ENCODE measurements at regions not wholly inside any gene's neighbourhood (a gene's known extent, or its start where the extent isn't known, plus 50 kb on each side); places are given as distances from the start of the nearest gene placed in this dataset.
"Not testable (repeated sequence)": the region's sequence is repeated elsewhere in the genome, so short reads cannot be mapped to it uniquely, and the experiment has no call there.

DNA sequence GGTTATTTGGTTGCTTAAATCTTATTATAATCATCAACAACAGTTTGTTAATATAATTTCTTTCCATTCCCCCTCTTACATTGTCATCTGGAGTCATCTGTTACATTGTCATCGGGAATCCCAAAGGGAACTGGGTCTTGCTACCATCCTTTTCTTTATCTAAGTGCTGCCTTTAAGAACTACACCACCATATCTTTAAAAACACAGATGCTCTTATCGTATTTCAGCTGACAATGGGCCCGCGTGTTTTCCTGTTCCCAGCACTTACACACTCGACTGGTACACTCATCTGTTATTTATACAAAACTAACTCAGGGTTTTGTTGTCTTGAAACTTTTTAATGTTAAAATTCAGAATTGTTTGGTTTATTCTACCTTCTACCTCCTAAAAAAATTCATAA, 256.2 kb upstream of the MGMT start:
- DNase-seq, result no peak

DNA sequence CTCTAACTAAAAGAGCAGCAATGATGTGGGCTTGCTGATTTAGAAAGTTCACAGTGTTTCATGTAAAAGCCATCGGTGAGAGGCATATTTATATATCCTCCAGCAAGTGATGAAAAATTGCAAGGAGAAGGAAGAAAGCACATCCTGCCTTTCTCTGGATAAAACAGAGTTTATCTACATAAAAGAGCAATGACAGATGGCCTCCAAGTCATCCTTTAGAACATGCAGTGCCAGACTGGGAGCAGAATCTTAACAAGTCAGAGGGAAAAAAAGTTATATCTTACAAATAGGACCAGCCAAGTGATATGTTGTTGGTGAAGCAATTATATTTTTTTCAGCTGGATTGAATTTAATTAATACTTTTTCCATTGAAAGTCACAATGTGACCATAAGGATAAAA, 253.8 kb upstream of the MGMT start:
- DNase-seq, result no peak

DNA sequence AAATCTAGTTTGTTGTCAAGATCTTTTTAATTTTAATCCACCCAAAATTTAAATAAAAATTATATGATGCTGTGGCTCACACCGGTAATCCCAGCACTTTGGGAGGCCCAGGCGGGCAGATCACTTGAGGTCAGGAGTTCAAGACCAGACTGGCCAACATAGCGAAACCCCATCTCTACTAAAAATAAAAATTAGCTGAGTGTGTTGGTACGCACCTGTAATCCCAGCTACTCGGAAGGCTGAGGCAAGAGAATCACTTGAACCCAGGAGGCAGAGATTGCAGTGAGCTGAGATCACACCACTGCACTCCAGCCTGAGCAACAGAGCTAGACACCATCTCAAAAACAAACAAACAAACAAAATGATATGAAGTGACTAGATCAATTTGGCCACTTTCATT, 253.0 kb upstream of the MGMT start:
- not testable (repeated sequence) for DNase-seq

DNA sequence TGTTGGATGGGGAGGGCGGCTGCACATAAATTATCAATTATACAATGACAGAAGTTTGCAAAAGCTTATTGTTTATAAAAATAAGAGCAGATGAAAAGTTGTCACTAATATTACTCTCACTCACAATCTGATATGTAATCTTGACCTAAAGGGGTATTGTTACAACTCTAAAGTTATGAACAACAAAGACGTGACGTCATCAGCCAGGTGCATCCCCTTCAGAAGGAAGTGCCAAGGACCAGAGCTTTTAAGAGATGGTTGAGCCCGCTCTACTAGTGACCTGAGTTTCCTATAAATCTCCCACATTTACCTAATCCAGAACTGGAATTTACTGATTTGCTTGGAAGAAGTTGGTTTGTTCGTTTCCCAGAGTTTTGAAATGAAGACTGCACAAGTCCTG, 247.7 kb upstream of the MGMT start:
- DNase-seq, result no peak

DNA sequence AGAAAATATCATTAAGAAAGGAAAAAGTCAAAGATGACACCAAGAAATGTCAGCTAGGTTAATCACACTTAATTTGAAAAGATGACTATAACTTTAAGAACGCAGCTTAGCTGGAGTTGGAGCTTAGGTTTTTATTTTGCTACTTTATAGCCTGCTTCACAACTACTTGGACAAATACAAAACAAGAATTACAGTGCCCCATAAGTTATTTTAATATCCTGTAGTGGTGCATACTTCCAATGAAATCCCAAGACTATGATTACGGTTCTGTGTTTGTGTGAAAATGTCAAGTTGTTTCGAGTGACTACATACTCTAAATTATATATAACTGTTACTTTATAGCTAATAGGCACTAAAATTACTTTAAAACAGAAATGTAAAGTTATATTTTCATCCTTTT, 244.6 kb upstream of the MGMT start:
- no peak for DNase-seq

DNA sequence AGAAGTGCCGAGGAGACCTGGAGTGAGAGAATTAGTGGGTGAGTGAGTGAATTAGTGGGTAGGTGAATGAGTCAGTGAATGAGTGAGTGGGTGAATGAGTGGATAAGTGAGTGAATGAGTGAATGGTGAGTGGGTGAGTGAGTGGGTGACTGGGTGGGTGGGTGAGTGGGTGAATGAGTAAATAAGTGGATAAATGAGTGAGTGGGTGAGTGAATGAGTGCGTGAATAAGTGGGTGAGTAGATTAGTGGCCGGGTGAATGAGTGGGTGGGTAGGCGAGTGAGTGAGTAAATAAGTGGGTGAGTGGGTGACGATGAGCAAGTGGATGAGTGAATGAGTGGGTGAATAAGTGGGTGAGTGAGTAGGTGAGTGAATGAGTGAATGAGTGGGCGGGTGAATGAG, 243.7 kb upstream of the MGMT start:
- DNase-seq, result no peak

DNA sequence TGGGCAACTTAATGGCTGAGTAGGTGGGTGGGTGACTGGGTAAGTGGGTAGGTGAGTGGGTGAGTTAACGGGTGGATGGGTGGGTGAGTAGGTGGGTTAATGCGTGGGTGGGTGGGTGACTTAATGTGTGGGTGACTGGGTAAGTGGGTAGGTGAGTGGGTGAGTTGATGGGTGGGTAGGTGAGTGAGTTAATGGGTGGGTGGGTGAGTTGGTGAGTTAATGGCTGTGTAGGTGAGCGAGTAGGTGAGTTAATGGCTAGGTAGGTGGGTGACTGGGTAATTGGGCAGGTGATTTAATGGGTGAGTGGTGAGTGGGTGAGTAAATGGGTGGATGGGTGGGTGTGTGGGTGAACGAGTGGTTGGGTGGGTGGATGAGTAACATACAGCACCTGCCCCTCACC, 243.0 kb upstream of the MGMT start:
- DNase-seq, result no peak

DNA sequence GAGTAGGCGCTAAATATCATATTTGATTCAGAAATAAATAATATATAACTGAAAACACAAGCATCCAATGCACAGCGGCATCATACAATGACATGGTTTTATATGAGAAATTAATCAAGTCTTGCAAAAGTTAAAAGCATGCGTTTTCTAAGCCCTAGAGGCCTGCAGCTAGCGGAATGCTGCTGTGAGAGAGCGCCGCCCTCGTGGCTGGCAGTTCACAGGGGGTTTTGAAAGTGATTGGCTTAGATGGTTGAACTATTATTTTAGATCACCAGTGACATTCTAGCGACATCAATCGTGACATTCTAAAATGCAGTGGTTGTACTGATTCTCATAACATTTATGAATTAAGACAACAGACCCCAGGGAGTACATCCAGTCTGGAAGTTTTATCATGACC, 235.2 kb upstream of the MGMT start:
- DNase-seq, result no peak

DNA sequence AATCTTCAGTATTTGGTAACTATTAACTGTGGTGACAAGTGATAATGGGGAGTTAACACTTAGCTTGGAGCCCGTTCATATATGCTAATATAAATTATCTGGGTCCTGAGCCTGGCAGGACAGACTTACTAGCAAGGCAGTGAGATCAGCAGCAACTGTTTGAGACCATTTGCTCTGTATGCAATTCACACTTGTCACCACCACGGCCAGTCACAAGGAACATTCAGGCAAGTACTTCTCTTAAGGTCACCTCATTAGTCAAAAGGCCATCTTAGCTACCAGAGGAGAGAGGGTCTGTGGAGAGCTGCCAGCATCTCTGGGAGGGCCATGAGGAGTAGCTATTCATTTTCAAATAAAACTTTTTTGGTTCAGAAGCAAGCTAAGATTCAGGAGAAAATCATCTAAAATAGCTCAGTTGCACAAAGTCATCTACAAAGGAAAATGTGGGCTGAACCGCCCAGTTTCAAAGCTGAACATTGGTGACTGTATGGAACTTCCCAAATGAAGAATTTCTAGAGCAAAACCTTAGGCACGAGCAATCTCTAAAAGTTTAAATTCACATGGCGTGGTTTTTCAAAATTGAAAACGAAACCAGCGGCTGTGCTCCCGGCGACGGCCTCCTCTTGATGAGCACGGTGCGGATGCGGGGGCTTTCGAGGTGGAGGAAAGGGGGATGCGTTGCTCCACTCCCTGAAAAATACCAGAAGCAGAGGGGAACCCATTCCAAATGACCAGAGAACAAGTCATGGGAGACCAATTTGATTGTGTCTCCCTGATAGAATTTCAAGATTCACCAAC, 233.5 kb upstream of the MGMT start:
- no peak for DNase-seq

DNA sequence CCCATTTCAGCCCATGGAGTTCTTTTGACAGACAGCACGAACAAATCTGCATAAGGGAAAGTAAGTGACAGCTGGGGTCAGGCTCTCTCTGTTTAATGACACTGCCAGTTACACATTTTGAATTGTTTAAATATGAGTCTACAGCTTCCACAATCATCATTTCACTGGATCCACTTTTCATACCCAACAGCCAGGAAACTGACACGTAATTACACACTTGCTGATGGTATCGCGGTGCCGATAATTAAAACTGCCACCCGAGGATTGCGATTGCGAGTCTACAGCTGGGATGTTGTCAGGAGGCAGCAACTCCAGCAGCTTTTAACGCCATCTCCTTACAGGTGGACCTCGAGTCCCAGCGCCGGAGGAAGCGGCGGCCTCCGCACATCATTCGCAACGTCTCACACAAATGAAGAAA, 230.8 kb upstream of the MGMT start:
- DNase-seq, result no peak

DNA sequence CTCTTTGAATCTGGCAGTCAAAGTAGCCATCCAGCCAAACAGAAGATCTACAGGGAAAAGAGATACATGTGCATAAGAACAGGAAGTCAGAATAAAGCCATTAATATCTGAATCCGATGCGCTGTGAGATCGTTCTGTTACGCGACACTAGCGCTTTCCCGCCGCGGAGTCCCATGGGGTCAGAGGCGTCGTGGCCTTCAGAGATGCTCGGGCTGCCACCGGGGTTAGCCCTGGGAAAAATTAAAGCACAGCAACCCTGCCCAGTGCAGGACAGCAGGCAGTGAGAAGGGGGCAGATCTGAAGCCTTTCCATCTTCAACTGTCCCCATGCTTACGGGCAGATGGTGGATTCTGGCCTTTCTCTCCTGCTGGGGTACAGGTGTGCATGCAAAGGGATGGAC, 225.6 kb upstream of the MGMT start:
- DNase-seq, result no peak

DNA sequence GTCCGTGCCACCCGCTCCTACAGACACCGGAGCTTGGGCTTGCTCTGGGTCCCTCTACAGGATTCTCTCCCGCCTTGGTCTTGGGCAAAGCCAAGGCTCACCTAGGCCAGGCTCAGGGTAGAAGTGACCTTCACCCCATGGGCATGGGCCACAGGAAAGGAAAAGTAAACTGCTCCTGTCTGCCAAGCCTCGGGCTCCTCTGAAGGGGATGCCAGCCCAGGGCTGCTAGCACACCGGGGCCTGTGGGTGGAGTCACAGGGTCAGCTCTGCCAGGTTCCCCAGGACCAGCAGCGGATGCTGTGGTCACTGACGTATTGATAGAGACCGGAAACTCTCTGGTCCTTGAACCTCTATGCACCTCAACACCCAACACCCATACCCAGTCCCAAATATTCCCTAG, 222.7 kb upstream of the MGMT start:
- no peak for DNase-seq

DNA sequence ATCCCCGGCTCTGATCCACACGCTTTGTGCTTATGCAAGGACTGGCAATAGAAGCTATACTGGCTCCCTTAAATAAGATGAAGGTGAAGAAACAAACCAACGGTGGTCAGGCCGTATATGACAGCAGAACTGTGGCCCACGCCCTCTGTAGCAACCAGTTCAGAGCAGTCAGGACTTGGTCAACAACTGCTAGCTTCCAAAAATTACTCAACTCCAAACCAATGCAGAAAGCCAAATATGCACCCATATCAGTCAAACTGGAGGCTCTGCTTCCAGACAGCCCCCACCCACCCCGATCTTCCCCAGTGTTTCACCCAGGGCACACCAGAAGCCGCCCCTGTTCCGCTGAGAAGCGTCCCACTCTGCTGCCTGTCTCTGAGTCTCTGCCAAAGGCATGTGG, 222.3 kb upstream of the MGMT start:
- DNase-seq, result no peak

DNA sequence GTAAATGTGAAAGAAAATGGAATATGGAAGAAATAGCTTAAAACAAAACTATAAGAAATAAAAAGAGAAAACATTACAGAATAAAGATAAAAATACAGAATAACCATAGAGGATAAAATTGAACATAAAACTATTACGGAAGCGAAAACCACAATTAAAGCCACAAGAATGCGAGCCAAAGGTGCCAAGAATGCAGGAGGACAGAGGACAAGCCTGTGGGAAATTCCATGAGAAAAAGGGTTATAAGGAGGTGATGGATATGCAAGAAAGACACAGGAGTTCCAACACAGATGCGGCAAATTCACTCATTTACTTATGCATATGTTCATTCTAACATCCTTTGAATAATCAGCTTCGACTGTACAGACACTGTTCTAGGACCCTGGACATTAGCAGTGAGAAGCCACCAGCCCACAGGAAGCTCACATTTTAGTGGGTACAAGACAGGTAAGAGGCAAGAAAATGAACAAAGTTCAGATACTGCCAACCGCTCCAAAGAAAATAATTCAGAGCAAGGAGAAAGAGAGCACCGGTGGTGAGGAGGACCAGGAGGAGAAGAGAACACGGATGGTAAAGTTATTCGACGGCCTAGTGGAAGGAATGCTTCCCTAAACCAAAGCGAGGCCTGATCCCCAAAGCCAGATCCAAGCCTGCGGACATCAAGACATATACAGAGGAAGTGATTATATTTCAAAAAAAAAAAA, 213.7 kb upstream of the MGMT start:
- DNase-seq, result no peak

DNA sequence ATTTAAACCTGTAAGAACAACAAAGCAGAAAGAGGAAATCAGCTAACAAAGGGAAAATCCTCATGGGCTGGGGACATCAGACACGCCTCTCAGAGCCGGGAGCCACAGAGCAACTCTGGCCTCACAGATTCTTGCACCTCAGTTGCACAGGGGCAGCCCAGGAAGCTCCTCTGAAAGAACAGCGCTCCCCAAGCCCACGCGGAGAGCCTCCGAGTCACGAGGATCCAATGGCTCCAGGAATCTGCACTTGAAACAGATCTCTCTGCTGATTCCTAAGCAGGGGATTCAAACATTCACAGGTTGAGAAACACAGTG, 213.2 kb upstream of the MGMT start:
- DNase-seq, result no peak

DNA sequence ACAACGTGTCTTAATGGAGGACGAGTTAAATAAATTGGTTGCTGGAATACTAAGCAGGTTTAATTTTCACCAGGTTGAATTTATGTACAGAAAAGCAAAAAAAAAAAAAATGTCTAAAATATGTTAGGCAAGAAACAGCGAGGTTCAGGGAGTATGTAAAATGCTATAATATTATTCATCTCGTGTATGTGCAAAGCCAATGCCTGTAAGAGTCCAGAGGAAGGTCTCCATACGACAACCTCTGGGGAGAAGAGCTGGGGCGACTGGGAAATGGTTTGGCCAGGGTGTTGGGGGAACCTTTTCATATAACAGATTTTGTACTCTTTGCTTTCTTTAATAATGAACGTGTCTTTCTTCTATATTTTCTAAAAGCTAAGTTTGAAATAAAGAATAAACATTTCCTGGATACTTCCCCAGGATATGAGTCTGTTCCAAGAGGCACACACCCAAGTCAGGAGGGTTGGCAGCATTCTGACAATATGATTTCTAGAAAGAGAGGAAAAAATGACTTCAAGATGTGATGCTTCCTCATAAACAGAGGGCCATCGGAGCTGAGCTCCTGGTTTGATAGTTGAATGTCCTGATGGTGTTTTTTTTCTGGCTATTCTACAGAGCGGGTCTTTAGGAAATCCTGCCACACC, 208.6 kb upstream of the MGMT start:
- no peak for DNase-seq

DNA sequence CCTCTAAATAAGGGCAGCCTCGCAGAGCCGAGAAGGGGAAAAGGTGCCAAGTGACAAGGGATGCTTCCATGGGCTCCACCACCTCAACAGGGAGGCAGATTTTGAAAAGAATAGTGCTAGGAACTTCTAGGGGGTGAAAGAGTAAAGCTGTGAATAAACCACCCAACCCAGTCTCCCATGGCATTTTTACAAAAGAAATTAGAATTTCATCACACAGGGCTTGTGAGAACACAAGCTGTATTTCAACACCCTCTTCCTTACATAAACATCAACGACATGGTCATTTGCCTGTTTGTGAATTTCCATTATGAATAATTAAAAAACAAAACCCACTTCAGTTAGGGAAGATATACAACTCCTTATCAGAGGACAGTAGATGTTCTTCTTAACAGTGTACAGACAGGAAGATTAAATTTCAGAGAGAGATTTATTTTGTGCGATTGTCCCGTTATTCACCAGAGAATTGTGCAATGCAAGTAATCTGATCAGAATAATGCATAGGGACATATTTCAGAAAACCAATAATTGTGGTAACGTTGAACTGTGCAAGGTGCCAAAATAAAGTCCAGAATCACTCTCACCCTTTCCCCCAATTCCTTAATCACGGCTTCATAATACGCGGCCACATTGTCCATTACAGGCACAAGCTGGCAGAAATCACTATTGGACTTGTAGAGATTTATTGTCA, 207.8 kb upstream of the MGMT start:
- DNase-seq, result no peak

DNA sequence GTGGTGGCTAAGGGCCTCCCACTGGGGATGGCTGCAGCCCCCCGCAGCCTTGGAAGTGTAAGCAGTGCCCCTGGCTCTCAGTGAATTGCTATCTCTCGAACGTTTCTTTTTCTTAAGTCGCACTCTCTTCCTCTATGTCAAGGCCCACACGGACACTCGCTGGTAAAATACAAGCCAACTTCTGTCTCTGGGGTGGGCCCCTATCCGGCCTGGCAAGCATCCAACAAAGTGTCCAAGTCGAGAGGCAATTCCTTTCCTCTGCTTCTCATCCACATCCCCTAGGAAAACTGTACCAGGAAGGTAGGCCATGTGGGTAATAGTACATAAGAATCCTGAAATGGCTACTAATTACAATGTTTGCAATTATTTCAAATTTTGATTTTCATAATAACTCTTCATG, 194.9 kb upstream of the MGMT start:
- no peak for DNase-seq

DNA sequence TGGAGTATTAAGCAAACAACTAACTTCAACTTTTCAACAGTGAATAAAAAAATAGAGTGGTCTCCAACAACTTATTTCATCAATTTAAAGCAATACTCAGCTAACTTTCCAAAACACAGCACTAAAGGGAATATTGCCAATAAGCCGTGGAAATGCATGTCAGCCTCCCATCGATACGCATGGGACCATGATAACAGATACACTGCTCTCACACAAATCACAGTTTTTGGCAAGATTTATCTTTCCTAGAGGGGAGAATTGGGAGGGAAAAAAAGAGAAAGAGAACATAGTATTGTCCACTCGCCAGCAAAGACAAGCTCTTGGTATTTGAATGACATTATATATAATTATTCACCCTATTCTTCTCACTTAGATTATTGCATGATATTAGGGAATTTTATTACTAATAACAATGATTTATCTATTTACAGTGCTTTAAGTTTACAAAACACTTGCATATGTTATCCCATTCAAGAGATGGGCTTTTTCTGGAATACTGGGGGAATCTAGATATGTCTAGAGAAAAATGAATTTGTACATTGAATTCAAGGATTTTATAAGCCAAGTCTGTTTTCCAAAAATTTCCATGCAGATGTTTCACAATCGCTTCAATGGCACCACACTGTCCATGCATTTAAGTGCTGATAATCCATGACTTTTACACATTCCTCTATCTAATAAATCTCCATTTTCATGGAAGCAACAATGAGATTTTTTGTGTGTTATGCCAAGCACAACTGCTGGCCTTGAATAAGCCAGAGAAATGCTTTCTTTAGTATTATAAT, 194.0 kb upstream of the MGMT start:
- DNase-seq, result no peak

DNA sequence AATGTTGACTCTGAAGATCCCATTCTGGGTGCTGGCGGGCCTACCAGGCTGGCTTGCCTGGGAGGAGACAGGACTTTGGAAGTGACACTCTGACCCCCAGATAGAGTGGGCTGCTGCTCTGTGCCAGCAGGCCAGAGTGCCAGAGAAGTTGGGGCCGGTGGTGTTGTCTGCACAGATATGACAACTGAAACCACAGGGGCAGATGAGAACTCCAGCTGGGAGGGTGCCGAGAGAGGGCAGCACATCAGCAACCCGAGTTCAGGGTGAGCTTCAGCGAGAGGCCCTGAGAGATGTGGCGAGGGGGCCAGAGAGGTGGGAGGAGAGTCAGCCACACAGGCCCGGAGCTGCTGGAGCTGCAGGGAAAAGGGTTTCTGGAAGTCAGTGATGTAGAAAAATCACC, 193.2 kb upstream of the MGMT start:
- DNase-seq, result no peak

DNA sequence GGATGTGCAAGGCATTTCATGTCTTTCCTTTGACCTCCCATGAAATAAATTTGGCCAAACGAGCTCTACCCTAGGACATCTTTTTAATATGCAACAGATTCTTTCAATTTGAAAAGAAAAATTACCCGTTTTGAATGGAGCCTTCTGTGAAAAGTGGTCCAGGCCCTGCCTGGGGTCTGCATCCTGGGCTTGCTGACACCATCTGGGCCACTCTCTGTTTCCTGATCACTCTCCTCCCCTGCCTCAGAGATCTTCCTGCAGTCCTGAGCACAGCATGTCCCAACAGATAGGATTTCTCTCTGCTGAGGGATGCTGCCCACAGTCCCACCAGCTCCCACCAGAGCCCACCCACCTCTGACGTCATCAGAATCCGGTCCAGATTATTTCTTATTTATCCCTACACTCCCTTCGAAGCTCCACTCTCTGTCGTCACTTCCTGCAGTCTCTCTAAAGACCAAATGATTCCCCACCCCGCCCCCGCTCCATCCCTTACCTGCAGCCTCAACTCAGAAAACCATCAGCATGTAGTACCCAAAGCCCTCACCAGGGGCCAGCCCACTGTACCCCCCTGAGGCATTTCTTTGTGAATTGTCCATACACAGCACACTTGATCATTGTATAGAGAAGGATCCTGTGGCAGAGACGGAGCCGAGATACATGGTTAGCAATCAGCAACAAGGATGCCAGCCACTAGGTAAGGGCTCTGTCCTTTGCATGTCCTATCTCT, 192.1 kb upstream of the MGMT start:
- DNase-seq, result no peak

DNA sequence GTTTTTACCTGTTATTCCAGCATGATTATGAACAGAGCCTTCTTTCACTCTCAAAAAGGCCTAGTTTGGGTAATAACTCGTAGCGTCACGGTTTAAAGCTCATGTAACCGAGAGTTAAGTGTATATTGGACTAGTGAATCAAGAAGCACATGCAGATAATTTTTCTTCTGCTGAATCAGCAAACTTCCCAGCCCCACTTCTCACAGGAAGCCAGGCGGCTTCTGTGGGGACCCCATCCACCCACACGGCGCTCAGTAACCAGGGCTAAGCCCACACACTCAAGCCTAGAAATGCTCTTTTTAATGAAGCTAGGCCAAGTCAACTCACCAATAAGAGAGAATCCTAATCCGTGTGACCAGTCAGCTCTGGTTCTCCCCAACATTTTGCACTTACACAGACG, 191.2 kb upstream of the MGMT start:
- no peak for DNase-seq

Data from NCI-H1105 (cell line).